Activated CD4-positive, alpha-beta T cell treated with anti-CD3 and anti-CD28 coated beads, Interleukin-2, amount 10 ng/mL, durations not matched to agents 7 days and 5 days (primary cell): ENCODE measurements at regions not wholly inside any gene's neighbourhood (a gene's known extent, or its start where the extent isn't known, plus 50 kb on each side); places are given as distances from the start of the nearest gene placed in this dataset.
"Not testable (repeated sequence)": the region's sequence is repeated elsewhere in the genome, so short reads cannot be mapped to it uniquely, and the experiment has no call there.

Source experiments
- CTCF ChIA-PET: fragments of 350-600 bp; sonication (Branson Sonifier 250); formaldehyde crosslinking; loops from one replicate; lab custom pipeline; 2021; ENCODE audit warnings: antibody characterized with exemption; lab: Charles Lee
- POLR2A ChIA-PET: fragments of 350-600 bp; sonication (Branson Sonifier 250); formaldehyde crosslinking; loops from one replicate; lab custom pipeline; 2021; ENCODE audit warnings: antibody characterized with exemption; lab: Charles Lee
- DNase-seq: peaks from one replicate; pipeline ENCODE4 v3.0.0-alpha.2; 2020
- H3K27ac Mint-ChIP-seq: one replicate; pipeline ENCODE4 v1.8.0; 2021; ENCODE audit warnings: mild to moderate bottlenecking, moderate library complexity, mixed read lengths
- H3K27me3 Mint-ChIP-seq: one replicate; pipeline ENCODE4 v1.8.0; 2021; ENCODE audit warnings: mixed read lengths
- H3K36me3 Mint-ChIP-seq: one replicate; pipeline ENCODE4 v1.8.0; 2021; ENCODE audit warnings: low read depth, mixed read lengths
- H3K4me1 Mint-ChIP-seq: one replicate; pipeline ENCODE4 v1.8.0; 2021; ENCODE audit warnings: mixed read lengths
- H3K4me3 Mint-ChIP-seq: one replicate; pipeline ENCODE4 v1.8.0; 2021; ENCODE audit warnings: mild to moderate bottlenecking, moderate library complexity, mixed read lengths
- H3K9me3 Mint-ChIP-seq: one replicate; pipeline ENCODE4 v1.8.0; 2021; ENCODE audit warnings: mixed read lengths

- H3K27ac Mint-ChIP-seq = no peak overlapping the region
- peaks cover 27% of the 10 kb centered on the region for H3K4me1 Mint-ChIP-seq
- H3K9me3 Mint-ChIP-seq = peaks cover 3% of the 10 kb centered on the region
- H3K36me3 Mint-ChIP-seq = peaks cover 6% of the 10 kb centered on the region
- POLR2A ChIA-PET = no interaction called here
- CTCF ChIA-PET = no interaction called here
- H3K27me3 Mint-ChIP-seq = peaks cover 60% of the 10 kb centered on the region
- no peak overlapping the region for H3K4me3 Mint-ChIP-seq
- DNase-seq = no peak
Measured at GRCh38 chr9:117823576-117823975, 119.4 kb downstream of the TLR4 start.

- Mint-ChIP-seq H3K27ac (peak overlapping the region; percentile 68), H3K4me1 (peaks cover 27% of the 10 kb centered on the region), H3K9me3 (peaks cover 7% of the 10 kb centered on the region), H3K27me3 (peaks cover 65% of the 10 kb centered on the region), H3K36me3 (peaks cover 6% of the 10 kb centered on the region), H3K4me3 (peak overlapping the region; percentile 8)
- CTCF ChIA-PET = interaction anchor here (0.6 kb wide), 1 partner anchor 87 kb away, joined by 3 read pairs; no protein-coding TSS in a partner anchor
- peak; percentile 78 for DNase-seq
- POLR2A ChIA-PET = no interaction called here
Measured at GRCh38 chr9:117825609-117826347, 121.6 kb downstream of the TLR4 start.

GRCh38 chr9:117826837-117827236 lies 122.6 kb downstream of the TLR4 start:
- no peak overlapping the region for H3K27ac Mint-ChIP-seq
- H3K27me3 Mint-ChIP-seq = peaks cover 63% of the 10 kb centered on the region
- peaks cover 7% of the 10 kb centered on the region for H3K9me3 Mint-ChIP-seq
- no peak for DNase-seq
- CTCF ChIA-PET = no interaction called here
- H3K4me1 Mint-ChIP-seq = peaks cover 27% of the 10 kb centered on the region
- peaks cover 6% of the 10 kb centered on the region for H3K36me3 Mint-ChIP-seq
- POLR2A ChIA-PET = no interaction called here
- no peak overlapping the region for H3K4me3 Mint-ChIP-seq

GRCh38 chr9:117827456-117827855 lies 123.3 kb downstream of the TLR4 start:
- H3K27me3 Mint-ChIP-seq = peaks cover 59% of the 10 kb centered on the region
- peaks cover 27% of the 10 kb centered on the region for H3K4me1 Mint-ChIP-seq
- ChIA-PET CTCF (no interaction called here), POLR2A (no interaction called here)
- H3K4me3 Mint-ChIP-seq = no peak overlapping the region
- H3K27ac Mint-ChIP-seq = no peak overlapping the region
- H3K36me3 Mint-ChIP-seq = peaks cover 6% of the 10 kb centered on the region
- DNase-seq = no peak
- H3K9me3 Mint-ChIP-seq = peaks cover 7% of the 10 kb centered on the region

GRCh38 chr9:117828466-117828865 lies 124.3 kb downstream of the TLR4 start:
- DNase-seq = no peak
- Mint-ChIP-seq H3K27me3 (peaks cover 59% of the 10 kb centered on the region), H3K36me3 (peaks cover 6% of the 10 kb centered on the region), H3K27ac (no peak overlapping the region), H3K4me1 (peaks cover 27% of the 10 kb centered on the region), H3K9me3 (peaks cover 7% of the 10 kb centered on the region), H3K4me3 (no peak overlapping the region)
- ChIA-PET CTCF (no interaction called here), POLR2A (no interaction called here)

GRCh38 chr9:117835798-117836197 lies 131.6 kb downstream of the TLR4 start:
- H3K4me1 Mint-ChIP-seq = peaks cover 9% of the 10 kb centered on the region
- H3K36me3 Mint-ChIP-seq = no peaks in the 10 kb centered on the region
- H3K27ac Mint-ChIP-seq = no peak overlapping the region
- POLR2A ChIA-PET = no interaction called here
- CTCF ChIA-PET = no interaction called here
- H3K27me3 Mint-ChIP-seq = peaks cover 24% of the 10 kb centered on the region
- H3K4me3 Mint-ChIP-seq = no peak overlapping the region
- no peak for DNase-seq
- peaks cover 5% of the 10 kb centered on the region for H3K9me3 Mint-ChIP-seq

- CTCF ChIA-PET = no interaction called here
- peaks cover 25% of the 10 kb centered on the region for H3K27me3 Mint-ChIP-seq
- POLR2A ChIA-PET = no interaction called here
- DNase-seq = no peak
- no peak overlapping the region for H3K4me3 Mint-ChIP-seq
- no peaks in the 10 kb centered on the region for H3K36me3 Mint-ChIP-seq
- H3K27ac Mint-ChIP-seq = no peak overlapping the region
- peaks cover 5% of the 10 kb centered on the region for H3K9me3 Mint-ChIP-seq
- H3K4me1 Mint-ChIP-seq = peaks cover 9% of the 10 kb centered on the region
Measured at GRCh38 chr9:117839862-117840261, 135.7 kb downstream of the TLR4 start.

GRCh38 chr9:117851836-117852461 lies 147.7 kb downstream of the TLR4 start:
- H3K36me3 Mint-ChIP-seq, H3K4me1 Mint-ChIP-seq, DNase-seq, POLR2A ChIA-PET, H3K4me3 Mint-ChIP-seq, H3K27me3 Mint-ChIP-seq, CTCF ChIA-PET, H3K9me3 Mint-ChIP-seq, H3K27ac Mint-ChIP-seq: not testable (repeated sequence)

- CTCF ChIA-PET = no interaction called here
- no peaks in the 10 kb centered on the region for H3K9me3 Mint-ChIP-seq
- H3K27me3 Mint-ChIP-seq = no peaks in the 10 kb centered on the region
- no peaks in the 10 kb centered on the region for H3K36me3 Mint-ChIP-seq
- no peak overlapping the region for H3K27ac Mint-ChIP-seq
- DNase-seq = no peak
- H3K4me1 Mint-ChIP-seq = no peaks in the 10 kb centered on the region
- H3K4me3 Mint-ChIP-seq = no peak overlapping the region
- POLR2A ChIA-PET = no interaction called here
Measured at GRCh38 chr9:117858561-117858960, 154.4 kb downstream of the TLR4 start.

GRCh38 chr9:117860849-117861248 lies 156.6 kb downstream of the TLR4 start:
- H3K4me3 Mint-ChIP-seq = no peak overlapping the region
- POLR2A ChIA-PET = no interaction called here
- peaks cover 7% of the 10 kb centered on the region for H3K27me3 Mint-ChIP-seq
- DNase-seq = no peak
- CTCF ChIA-PET = no interaction called here
- no peaks in the 10 kb centered on the region for H3K36me3 Mint-ChIP-seq
- no peak overlapping the region for H3K27ac Mint-ChIP-seq
- H3K9me3 Mint-ChIP-seq = no peaks in the 10 kb centered on the region
- no peaks in the 10 kb centered on the region for H3K4me1 Mint-ChIP-seq

GRCh38 chr9:117864385-117865057 lies 160.3 kb downstream of the TLR4 start:
- Mint-ChIP-seq H3K4me3 (no peak overlapping the region), H3K27ac (no peak overlapping the region), H3K27me3 (peaks cover 7% of the 10 kb centered on the region), H3K9me3 (no peaks in the 10 kb centered on the region), H3K4me1 (no peaks in the 10 kb centered on the region), H3K36me3 (no peaks in the 10 kb centered on the region)
- no peak for DNase-seq
- ChIA-PET POLR2A (no interaction called here), CTCF (no interaction called here)

- Mint-ChIP-seq H3K9me3 (no peaks in the 10 kb centered on the region), H3K4me3 (no peak overlapping the region), H3K27me3 (peaks cover 12% of the 10 kb centered on the region), H3K27ac (no peak overlapping the region), H3K36me3 (no peaks in the 10 kb centered on the region), H3K4me1 (no peaks in the 10 kb centered on the region)
- CTCF ChIA-PET = no interaction called here
- POLR2A ChIA-PET = no interaction called here
- no peak for DNase-seq
Measured at GRCh38 chr9:117868594-117868993, 164.4 kb downstream of the TLR4 start.

- no peak for DNase-seq
- no peaks in the 10 kb centered on the region for H3K36me3 Mint-ChIP-seq
- no peaks in the 10 kb centered on the region for H3K9me3 Mint-ChIP-seq
- POLR2A ChIA-PET = no interaction called here
- H3K4me1 Mint-ChIP-seq = no peaks in the 10 kb centered on the region
- CTCF ChIA-PET = no interaction called here
- no peak overlapping the region for H3K27ac Mint-ChIP-seq
- H3K27me3 Mint-ChIP-seq = peaks cover 14% of the 10 kb centered on the region
- H3K4me3 Mint-ChIP-seq = no peak overlapping the region
Measured at GRCh38 chr9:117869287-117869686, 165.1 kb downstream of the TLR4 start.
